OCI-LY7 (cell line): ENCODE measurements at regions not wholly inside any gene's neighbourhood (a gene's known extent, or its start where the extent isn't known, plus 50 kb on each side); places are given as distances from the start of the nearest gene placed in this dataset.

Experiments used
- EZH2phosphoT487 ChIP-seq: fragments of 200-600 bp; sonication (generic); IDR thresholded peaks from 2 replicates; pipeline ENCODE4 v1.6.1; 2018; ENCODE audit warnings: low read depth, borderline replicate concordance, mild to moderate bottlenecking, mixed run types, antibody characterized with exemption, low read length, moderate library complexity, mixed read lengths
- TF ChIP-seq, protein P1 (sequence below): fragments of 200-600 bp; sonication (generic); conservative IDR thresholded peaks from 2 replicates; pipeline ENCODE4 v1.5.1; 2014; ENCODE audit warnings: mild to moderate bottlenecking, antibody characterized with exemption, low read length, moderate library complexity, mixed read lengths

DNA sequence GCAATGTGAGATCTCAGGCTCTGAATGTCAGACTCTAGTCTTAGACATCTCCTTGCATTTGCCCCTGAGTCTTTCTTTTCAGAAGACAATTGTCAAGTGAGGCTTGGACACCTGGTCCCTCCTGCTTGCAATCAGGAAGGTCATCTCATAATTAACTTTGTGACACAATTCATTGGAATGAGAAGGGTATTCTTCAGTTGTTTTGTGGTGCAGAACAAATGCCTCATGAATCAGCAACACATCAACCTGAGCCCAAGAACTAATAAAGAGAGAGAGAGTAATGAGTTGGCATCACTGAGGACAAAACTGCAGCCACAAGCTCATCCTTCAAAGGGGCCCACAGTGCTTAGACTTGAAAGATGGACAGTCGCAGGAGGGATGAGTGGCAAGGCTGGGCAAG is 375.8 kb downstream of the INSC start:
- TF ChIP-seq, protein P1, sequence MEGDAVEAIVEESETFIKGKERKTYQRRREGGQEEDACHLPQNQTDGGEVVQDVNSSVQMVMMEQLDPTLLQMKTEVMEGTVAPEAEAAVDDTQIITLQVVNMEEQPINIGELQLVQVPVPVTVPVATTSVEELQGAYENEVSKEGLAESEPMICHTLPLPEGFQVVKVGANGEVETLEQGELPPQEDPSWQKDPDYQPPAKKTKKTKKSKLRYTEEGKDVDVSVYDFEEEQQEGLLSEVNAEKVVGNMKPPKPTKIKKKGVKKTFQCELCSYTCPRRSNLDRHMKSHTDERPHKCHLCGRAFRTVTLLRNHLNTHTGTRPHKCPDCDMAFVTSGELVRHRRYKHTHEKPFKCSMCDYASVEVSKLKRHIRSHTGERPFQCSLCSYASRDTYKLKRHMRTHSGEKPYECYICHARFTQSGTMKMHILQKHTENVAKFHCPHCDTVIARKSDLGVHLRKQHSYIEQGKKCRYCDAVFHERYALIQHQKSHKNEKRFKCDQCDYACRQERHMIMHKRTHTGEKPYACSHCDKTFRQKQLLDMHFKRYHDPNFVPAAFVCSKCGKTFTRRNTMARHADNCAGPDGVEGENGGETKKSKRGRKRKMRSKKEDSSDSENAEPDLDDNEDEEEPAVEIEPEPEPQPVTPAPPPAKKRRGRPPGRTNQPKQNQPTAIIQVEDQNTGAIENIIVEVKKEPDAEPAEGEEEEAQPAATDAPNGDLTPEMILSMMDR = no peak
- no peak for TF ChIP-seq EZH2phosphoT487
